HG03378 (cell line): ENCODE measurements at regions not wholly inside any gene's neighbourhood (a gene's known extent, or its start where the extent isn't known, plus 50 kb on each side); places are given as distances from the start of the nearest gene placed in this dataset.

Source experiments
- ATAC-seq: cut with Tn5 transposase; IDR thresholded peaks from one replicate; pipeline ENCODE4 v1.9.1; 2021; ENCODE audit warnings: mild to moderate bottlenecking, moderate library complexity; ENCODE audit not compliant: unreplicated experiment

- no peak for ATAC-seq
These were observed 177.3 kb downstream of the FGF1 start for GRCh38 chr5:142508591-142508990.

- no peak for ATAC-seq
These were observed 178.1 kb downstream of the FGF1 start for GRCh38 chr5:142507531-142508372.

- no peak for ATAC-seq
These were observed 179.1 kb downstream of the FGF1 start for GRCh38 chr5:142506756-142507155.

- ATAC-seq, result no peak
These were observed 179.8 kb downstream of the FGF1 start for GRCh38 chr5:142506046-142506445.

- no peak for ATAC-seq
These were observed 177.1 kb upstream of the SPRY4 start for GRCh38 chr5:142501890-142502289.

- no peak for ATAC-seq
These were observed 175.5 kb upstream of the SPRY4 start for GRCh38 chr5:142500227-142500905.

GRCh38 chr5:142499591-142500226, 174.9 kb upstream of the SPRY4 start:
- no peak for ATAC-seq

GRCh38 chr5:142498298-142498697, 173.5 kb upstream of the SPRY4 start:
- ATAC-seq, result no peak

- ATAC-seq, result no peak
These were observed 170.7 kb upstream of the SPRY4 start for GRCh38 chr5:142495531-142495930.

- ATAC-seq, result no peak
These were observed 169.2 kb upstream of the SPRY4 start for GRCh38 chr5:142493875-142494518.

- ATAC-seq, result no peak
These were observed 168.0 kb upstream of the SPRY4 start for GRCh38 chr5:142492781-142493281.

GRCh38 chr5:142491679-142492078, 166.9 kb upstream of the SPRY4 start:
- ATAC-seq, result no peak

GRCh38 chr5:142491270-142491669, 166.4 kb upstream of the SPRY4 start:
- ATAC-seq, result no peak

GRCh38 chr5:142486581-142486980, 161.8 kb upstream of the SPRY4 start:
- ATAC-seq, result no peak

- no peak for ATAC-seq
These were observed 161.2 kb upstream of the SPRY4 start for GRCh38 chr5:142486020-142486419.

GRCh38 chr5:142484821-142485387, 160.1 kb upstream of the SPRY4 start:
- no peak for ATAC-seq

GRCh38 chr5:142482207-142482606, 157.4 kb upstream of the SPRY4 start:
- ATAC-seq, result no peak

- no peak for ATAC-seq
These were observed 156.6 kb upstream of the SPRY4 start for GRCh38 chr5:142481410-142481809.

GRCh38 chr5:142479854-142480519, 155.2 kb upstream of the SPRY4 start:
- ATAC-seq, result no peak

- ATAC-seq, result no peak
These were observed 154.3 kb upstream of the SPRY4 start for GRCh38 chr5:142479150-142479549.
